Type B pancreatic cell (in vitro differentiated cells): ENCODE measurements at regions not wholly inside any gene's neighbourhood (a gene's known extent, or its start where the extent isn't known, plus 50 kb on each side); places are given as distances from the start of the nearest gene placed in this dataset.
"Not testable (repeated sequence)": the region's sequence is repeated elsewhere in the genome, so short reads cannot be mapped to it uniquely, and the experiment has no call there.

Experiments
- DNase-seq: peaks from one replicate; pipeline ENCODE4 v3.0.0; 2021; ENCODE audit warnings: mixed read lengths; ENCODE audit not compliant: unreplicated experiment; ENCODE audit errors: extremely low spot score
- H3K27ac Mint-ChIP-seq: 2 replicates; pipeline ENCODE4 v1.8.0; 2021; ENCODE audit warnings: mild to moderate bottlenecking, mixed read lengths
- H3K27me3 Mint-ChIP-seq: 2 replicates; pipeline ENCODE4 v1.8.0; 2021; ENCODE audit warnings: mixed read lengths
- H3K36me3 Mint-ChIP-seq: 2 replicates; pipeline ENCODE4 v1.8.0; 2021; ENCODE audit warnings: mixed read lengths
- H3K4me1 Mint-ChIP-seq: one replicate; pipeline ENCODE4 v1.8.0; 2021; ENCODE audit warnings: mixed read lengths; ENCODE audit not compliant: unreplicated experiment
- H3K4me3 Mint-ChIP-seq: 2 replicates; pipeline ENCODE4 v1.8.0; 2021; ENCODE audit warnings: mild to moderate bottlenecking, mixed read lengths
- H3K9me3 Mint-ChIP-seq: 2 replicates; pipeline ENCODE4 v1.8.0; 2021; ENCODE audit warnings: mixed read lengths
- TF ChIP-seq, protein P1 (sequence below): fragments of 200-600 bp; sonication (generic); conservative IDR thresholded peaks from 2 replicates; pipeline ENCODE4 v1.5.0; 2021; ENCODE audit warnings: antibody characterized with exemption, mild to moderate bottlenecking

DNA sequence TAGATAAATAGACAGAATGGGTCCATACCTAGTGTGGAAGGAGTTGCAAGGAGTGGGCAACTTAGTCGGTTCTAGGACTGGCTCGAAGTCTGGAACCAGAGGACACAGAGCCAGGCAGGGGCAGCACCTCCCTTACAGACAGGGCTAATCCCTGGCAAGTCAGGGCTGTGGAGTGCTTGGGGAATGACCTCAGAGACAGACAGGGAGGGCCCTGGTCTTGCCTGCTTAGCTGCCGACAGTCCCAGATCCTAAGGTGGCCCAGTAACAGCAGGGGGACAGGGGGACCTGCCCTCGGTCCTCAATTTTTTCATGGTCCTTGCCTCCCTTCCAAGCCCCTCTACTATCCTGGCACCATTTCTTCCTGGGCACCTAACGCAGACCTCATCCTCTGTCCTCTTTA is 222.4 kb upstream of the TNC start:
- Mint-ChIP-seq H3K27me3 (peaks cover 6% of the 10 kb centered on the region), H3K9me3 (no peaks in the 10 kb centered on the region), H3K4me3 (no peak overlapping the region), H3K27ac (no peak overlapping the region), H3K4me1 (no peaks in the 10 kb centered on the region), H3K36me3 (no peaks in the 10 kb centered on the region)
- DNase-seq = no peak
- TF ChIP-seq, protein P1, sequence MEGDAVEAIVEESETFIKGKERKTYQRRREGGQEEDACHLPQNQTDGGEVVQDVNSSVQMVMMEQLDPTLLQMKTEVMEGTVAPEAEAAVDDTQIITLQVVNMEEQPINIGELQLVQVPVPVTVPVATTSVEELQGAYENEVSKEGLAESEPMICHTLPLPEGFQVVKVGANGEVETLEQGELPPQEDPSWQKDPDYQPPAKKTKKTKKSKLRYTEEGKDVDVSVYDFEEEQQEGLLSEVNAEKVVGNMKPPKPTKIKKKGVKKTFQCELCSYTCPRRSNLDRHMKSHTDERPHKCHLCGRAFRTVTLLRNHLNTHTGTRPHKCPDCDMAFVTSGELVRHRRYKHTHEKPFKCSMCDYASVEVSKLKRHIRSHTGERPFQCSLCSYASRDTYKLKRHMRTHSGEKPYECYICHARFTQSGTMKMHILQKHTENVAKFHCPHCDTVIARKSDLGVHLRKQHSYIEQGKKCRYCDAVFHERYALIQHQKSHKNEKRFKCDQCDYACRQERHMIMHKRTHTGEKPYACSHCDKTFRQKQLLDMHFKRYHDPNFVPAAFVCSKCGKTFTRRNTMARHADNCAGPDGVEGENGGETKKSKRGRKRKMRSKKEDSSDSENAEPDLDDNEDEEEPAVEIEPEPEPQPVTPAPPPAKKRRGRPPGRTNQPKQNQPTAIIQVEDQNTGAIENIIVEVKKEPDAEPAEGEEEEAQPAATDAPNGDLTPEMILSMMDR = no peak

DNA sequence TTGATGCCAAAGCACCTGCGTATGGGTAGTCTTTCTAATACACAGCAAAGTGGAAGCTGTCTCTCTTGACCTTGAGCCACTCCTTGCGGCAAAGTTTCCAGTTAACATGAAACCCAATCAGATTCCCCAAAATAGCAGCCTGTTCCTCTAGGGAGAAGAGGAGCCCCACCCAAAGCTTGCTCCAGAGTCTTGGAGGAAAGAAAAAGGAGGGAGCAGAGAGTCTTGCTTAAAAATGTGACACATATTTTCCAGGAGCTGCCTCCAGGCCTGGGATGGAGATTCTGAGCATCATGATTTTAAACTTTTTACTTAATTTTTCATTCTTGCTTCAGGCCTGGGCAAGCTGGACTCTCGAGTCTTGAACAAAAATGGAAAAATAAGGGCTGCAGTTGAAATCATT is 223.5 kb upstream of the TNC start:
- Mint-ChIP-seq H3K36me3 (no peaks in the 10 kb centered on the region), H3K4me1 (no peaks in the 10 kb centered on the region), H3K27ac (no peak overlapping the region), H3K27me3 (peaks cover 6% of the 10 kb centered on the region), H3K4me3 (no peak overlapping the region), H3K9me3 (no peaks in the 10 kb centered on the region)
- TF ChIP-seq, protein P1 = no peak
- no peak for DNase-seq

DNA sequence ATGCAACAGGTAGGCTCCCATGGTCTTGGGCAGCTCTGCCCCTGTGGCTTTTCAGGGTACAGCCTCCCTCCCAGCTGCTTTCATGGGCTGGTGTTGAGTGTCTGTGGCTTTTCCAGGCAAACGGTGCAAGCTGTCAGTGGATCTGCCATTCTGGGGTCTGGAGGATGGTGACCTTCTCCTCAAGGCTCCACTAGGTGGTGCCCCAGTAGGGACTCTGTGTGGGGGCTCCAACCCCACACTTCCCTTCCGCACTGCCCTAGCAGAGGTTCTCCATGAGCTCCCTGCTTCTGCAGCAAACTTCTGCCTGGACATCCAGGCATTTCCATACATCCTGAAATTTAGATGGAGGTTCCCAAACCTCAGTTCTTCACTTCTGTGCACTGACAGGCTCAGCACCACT is 229.8 kb upstream of the TNC start:
- H3K9me3 Mint-ChIP-seq, H3K27me3 Mint-ChIP-seq, DNase-seq, H3K27ac Mint-ChIP-seq, H3K4me1 Mint-ChIP-seq, H3K36me3 Mint-ChIP-seq, H3K4me3 Mint-ChIP-seq: not testable (repeated sequence)

DNA sequence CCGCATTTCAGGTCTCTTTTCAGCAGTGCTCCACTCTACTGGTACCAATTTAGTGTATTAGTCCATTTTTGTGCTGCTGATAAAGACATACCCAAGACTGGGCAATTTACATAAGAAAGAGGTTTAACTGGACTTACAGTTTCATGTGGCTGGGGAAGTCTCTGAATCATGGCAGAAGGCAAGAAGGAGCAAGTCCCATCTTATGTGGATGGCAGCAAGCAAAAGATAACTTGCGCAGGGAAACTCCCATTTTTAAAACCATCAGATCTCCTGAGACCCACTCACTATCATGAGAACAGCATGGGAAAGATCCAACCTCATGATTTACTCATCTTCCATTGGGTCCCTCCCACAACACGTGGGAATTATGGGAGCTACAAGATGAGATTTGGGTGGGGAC is 231.0 kb upstream of the TNC start:
- H3K4me3 Mint-ChIP-seq = not testable (repeated sequence)

DNA sequence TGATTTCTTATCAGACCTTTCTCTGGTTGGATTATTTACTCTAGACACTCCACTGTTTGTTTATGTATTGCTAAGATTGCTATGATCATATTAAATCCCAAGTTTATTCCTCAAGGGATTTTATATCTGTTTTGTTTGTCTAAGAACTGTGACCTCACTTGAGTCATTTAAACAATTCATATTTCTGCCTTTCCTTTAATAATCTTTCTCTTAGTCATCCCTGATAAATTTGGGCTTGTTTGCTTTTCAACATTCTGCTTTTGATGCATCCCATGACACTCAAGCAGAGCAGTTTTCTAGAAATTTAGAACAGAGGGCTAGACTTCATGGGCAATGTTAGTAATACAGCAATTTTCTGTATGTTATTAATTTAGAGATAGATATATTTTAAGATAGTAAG is 231.6 kb upstream of the TNC start:
- TF ChIP-seq, protein P1 = no peak
- Mint-ChIP-seq H3K9me3 (peaks cover 7% of the 10 kb centered on the region), H3K27me3 (no peaks in the 10 kb centered on the region), H3K27ac (no peak overlapping the region), H3K36me3 (no peaks in the 10 kb centered on the region), H3K4me3 (no peak overlapping the region), H3K4me1 (peaks cover 15% of the 10 kb centered on the region)
- DNase-seq = no peak

More for the DNA sequence above, 231.0 kb upstream of the TNC start:
- not testable (repeated sequence) for H3K36me3 Mint-ChIP-seq, H3K27me3 Mint-ChIP-seq, DNase-seq, H3K27ac Mint-ChIP-seq, H3K9me3 Mint-ChIP-seq
- H3K4me1 Mint-ChIP-seq = peaks cover 10% of the 10 kb centered on the region

DNA sequence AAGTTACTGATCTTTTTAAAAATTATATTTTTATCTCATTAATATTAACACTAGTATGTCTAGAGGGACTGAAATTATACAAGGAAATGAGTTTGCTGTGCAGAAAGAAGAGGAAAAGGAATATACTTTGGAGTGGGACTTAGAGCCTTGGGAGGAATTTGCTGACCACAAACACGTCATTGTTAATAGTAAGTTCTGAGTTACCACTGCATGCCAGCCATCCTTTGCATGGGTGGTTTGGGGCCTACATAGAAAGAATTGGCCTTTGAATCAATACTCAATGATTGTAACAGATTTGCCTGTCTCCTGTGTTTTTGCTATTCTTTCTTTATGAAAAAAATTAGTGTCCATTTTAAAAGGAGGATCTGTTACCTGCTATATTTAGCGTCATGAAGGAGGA is 232.6 kb upstream of the TNC start:
- Mint-ChIP-seq H3K4me1 (peaks cover 15% of the 10 kb centered on the region), H3K4me3 (no peak overlapping the region), H3K36me3 (no peaks in the 10 kb centered on the region), H3K27me3 (no peaks in the 10 kb centered on the region), H3K27ac (no peak overlapping the region), H3K9me3 (peaks cover 7% of the 10 kb centered on the region)
- TF ChIP-seq, protein P1 = no peak
- no peak for DNase-seq

DNA sequence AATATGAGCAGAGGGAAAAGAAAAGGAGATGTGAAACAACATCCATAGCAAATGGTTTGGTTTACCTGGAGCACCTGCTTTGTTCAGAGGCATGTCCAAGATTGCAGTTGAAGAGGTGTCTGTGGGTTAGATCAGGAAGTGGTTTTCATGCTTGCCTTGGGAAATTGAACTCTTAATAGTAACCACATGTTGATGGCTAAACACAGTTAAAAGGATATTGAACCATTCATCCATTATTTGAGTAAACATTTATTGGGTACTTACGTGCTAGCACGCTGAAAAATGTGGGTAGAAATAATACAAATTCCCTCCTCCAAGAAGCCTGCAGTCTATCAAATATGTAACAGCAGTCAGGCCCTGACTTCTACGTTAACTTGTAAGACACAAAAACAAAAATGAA is 235.7 kb upstream of the TNC start:
- Mint-ChIP-seq H3K27ac (no peak overlapping the region), H3K4me3 (no peak overlapping the region), H3K27me3 (peaks cover 3% of the 10 kb centered on the region), H3K36me3 (no peaks in the 10 kb centered on the region), H3K4me1 (peaks cover 15% of the 10 kb centered on the region), H3K9me3 (peaks cover 4% of the 10 kb centered on the region)
- TF ChIP-seq, protein P1 = no peak
- no peak for DNase-seq
